ENCODE measurements at regions not wholly inside any gene's neighbourhood (a gene's known extent, or its start where the extent isn't known, plus 50 kb on each side); places are given as distances from the start of the nearest gene placed in this dataset.

- Histone ChIP-seq H3K27me3 (ENCODE audit: insufficient read depth, poor library complexity, severe bottlenecking) (peaks cover 2% of the 10 kb centered on the region), H3K4me3 (replicated peaks; ENCODE audit: insufficient read depth, low read length) (no peak overlapping the region), H3K27ac (replicated peaks) (no peak overlapping the region)
- no peak for TF ChIP-seq CTCF (IDR thresholded peaks at IDR 0.05; ENCODE audit: insufficient read depth, low read length)
- no peak for TF ChIP-seq GABPA (IDR thresholded peaks at IDR 0.05; ENCODE audit: low read depth)
- no peak for TF ChIP-seq POLR2AphosphoS5 (IDR thresholded peaks at IDR 0.05; ENCODE audit: low read depth)
- TF ChIP-seq SPI1 (IDR thresholded peaks at IDR 0.05; ENCODE audit: borderline replicate concordance, low read depth) = no peak
- no peak for TF ChIP-seq REST (IDR thresholded peaks at IDR 0.05; ENCODE audit: insufficient replicate concordance, low read depth)
- DNase-seq (ENCODE audit: low read depth in 1 of 2, low spot score in 1 of 2) = no peak
Measured at GRCh38 chr13:19321222-19321621, 139.6 kb upstream of the TUBA3C start.

GRCh38 chr13:19305434-19305833 lies 123.8 kb upstream of the TUBA3C start:
- Histone ChIP-seq H3K27me3 (ENCODE audit: insufficient read depth, poor library complexity, severe bottlenecking) (no peaks in the 10 kb centered on the region), H3K27ac (replicated peaks) (no peak overlapping the region), H3K4me3 (replicated peaks; ENCODE audit: insufficient read depth, low read length) (no peak overlapping the region)
- TF ChIP-seq GABPA (IDR thresholded peaks at IDR 0.05; ENCODE audit: low read depth) (no peak), POLR2AphosphoS5 (IDR thresholded peaks at IDR 0.05; ENCODE audit: low read depth) (no peak), SPI1 (IDR thresholded peaks at IDR 0.05; ENCODE audit: borderline replicate concordance, low read depth) (no peak), REST (IDR thresholded peaks at IDR 0.05; ENCODE audit: insufficient replicate concordance, low read depth) (no peak), CTCF (IDR thresholded peaks at IDR 0.05; ENCODE audit: insufficient read depth, low read length) (no peak)
- DNase-seq (ENCODE audit: low read depth in 1 of 2, low spot score in 1 of 2) = no peak

GRCh38 chr13:19289180-19289579 lies 107.6 kb upstream of the TUBA3C start:
- DNase-seq (ENCODE audit: low read depth in 1 of 2, low spot score in 1 of 2) = no peak
- Histone ChIP-seq H3K4me3 (replicated peaks; ENCODE audit: insufficient read depth, low read length) (no peak overlapping the region), H3K27ac (replicated peaks) (no peak overlapping the region), H3K27me3 (ENCODE audit: insufficient read depth, poor library complexity, severe bottlenecking) (no peaks in the 10 kb centered on the region)
- TF ChIP-seq POLR2AphosphoS5 (IDR thresholded peaks at IDR 0.05; ENCODE audit: low read depth) (no peak), GABPA (IDR thresholded peaks at IDR 0.05; ENCODE audit: low read depth) (no peak), SPI1 (IDR thresholded peaks at IDR 0.05; ENCODE audit: borderline replicate concordance, low read depth) (no peak), CTCF (IDR thresholded peaks at IDR 0.05; ENCODE audit: insufficient read depth, low read length) (no peak), REST (IDR thresholded peaks at IDR 0.05; ENCODE audit: insufficient replicate concordance, low read depth) (no peak)
